ENCODE measurements at regions not wholly inside any gene's neighbourhood (a gene's known extent, or its start where the extent isn't known, plus 50 kb on each side); places are given as distances from the start of the nearest gene placed in this dataset.
A peak's percentile ranks its signal among the peaks of the same experiment; 100 is the strongest.

- TF ChIP-seq CTCF (IDR thresholded peaks at IDR 0.05) (peak in 2 of 5 experiments; percentile 36 to 45), POLR2AphosphoS5 (IDR thresholded peaks at IDR 0.05) (no peak), EP300 (IDR thresholded peaks at IDR 0.05; ENCODE audit: low read depth) (no peak), POLR2A (IDR thresholded peaks at IDR 0.05) (no peak)
Observed at GRCh38 chr2:137888845-137889244, 75.4 kb upstream of the HNMT start.
